Activated CD8-positive, alpha-beta memory T cell treated with anti-CD3 and anti-CD28 coated beads for 36 hours (primary cell): ENCODE measurements at regions not wholly inside any gene's neighbourhood (a gene's known extent, or its start where the extent isn't known, plus 50 kb on each side); places are given as distances from the start of the nearest gene placed in this dataset.
"Not testable (repeated sequence)": the region's sequence is repeated elsewhere in the genome, so short reads cannot be mapped to it uniquely, and the experiment has no call there.

Experiments
- CTCF ChIA-PET: fragments of 350-600 bp; sonication (Branson Sonifier 250); formaldehyde crosslinking; loops from one replicate; lab custom pipeline; 2021; ENCODE audit warnings: antibody characterized with exemption; lab: Charles Lee
- POLR2A ChIA-PET: fragments of 350-600 bp; sonication (Branson Sonifier 250); formaldehyde crosslinking; loops from one replicate; lab custom pipeline; 2021; ENCODE audit warnings: antibody characterized with exemption; lab: Charles Lee

- CTCF ChIA-PET, result no interaction called here
- POLR2A ChIA-PET, result no interaction called here
Observed at GRCh38 chr20:40961176-40961575, 67.4 kb upstream of the TOP1 start.

DNA sequence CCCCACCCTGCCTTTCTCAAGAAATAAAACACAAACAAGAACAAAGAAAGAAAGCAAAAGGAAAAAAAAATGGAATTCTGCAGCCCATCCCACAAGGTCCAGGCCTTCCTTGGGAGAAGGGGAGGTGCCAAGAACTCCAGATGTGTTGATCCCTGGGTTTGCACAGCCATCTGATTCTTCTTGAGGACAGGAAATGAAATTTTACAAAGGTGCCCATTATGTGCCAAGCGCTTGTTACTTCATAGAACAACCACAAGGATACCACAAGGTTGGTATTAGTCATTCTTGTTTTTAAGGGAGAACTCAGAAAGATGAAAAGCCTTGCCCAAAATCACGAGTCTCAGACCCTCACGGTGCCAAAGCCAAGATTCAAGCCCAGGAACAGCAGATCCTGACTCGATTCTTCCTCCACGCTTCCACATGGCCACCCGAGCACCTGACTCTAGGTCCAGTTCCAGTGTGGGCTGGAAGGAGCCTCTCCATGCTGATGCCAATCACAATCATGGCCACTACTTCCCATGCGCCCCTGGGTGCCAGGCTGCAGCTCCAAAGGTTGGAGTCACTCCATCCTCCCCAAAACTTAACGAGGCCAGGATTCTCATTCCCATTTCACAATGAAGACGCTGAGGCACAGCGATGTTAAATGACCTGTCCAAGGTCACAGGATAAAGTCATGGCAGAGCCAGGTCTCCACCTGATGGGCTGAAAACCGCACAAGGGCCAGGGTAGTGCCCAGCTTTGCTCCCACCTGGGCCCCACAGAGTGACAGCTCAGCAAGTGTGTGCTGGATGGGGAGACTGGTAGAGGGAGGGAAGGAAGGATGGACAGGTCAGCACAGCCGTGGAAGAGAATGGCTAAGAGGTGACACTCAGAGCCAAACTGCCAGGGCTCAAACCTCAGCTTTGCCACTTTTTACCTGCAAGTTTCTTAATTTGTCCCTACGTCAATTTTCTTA lies 66.7 kb upstream of the TOP1 start:
- ChIA-PET CTCF (interaction anchor here (0.8 to 2.6 kb wide), 20 partner anchors 8 to 380 kb away, joined by 3 to 16 read pairs (median 4); no protein-coding TSS in a partner anchor), POLR2A (no interaction called here)

GRCh38 chr20:40962733-40963504 lies 65.7 kb upstream of the TOP1 start:
- ChIA-PET CTCF (interaction anchor here (0.8 to 2.6 kb wide), 23 partner anchors 9 to 379 kb away, joined by 3 to 16 read pairs (median 4); no protein-coding TSS in a partner anchor), POLR2A (no interaction called here)

GRCh38 chr20:40963505-40963845 lies 65.1 kb upstream of the TOP1 start:
- POLR2A ChIA-PET, result no interaction called here
- CTCF ChIA-PET, result interaction anchor here (0.9 to 2.6 kb wide), 18 partner anchors 9 to 376 kb away, joined by 3 to 16 read pairs (median 4); no protein-coding TSS in a partner anchor

DNA sequence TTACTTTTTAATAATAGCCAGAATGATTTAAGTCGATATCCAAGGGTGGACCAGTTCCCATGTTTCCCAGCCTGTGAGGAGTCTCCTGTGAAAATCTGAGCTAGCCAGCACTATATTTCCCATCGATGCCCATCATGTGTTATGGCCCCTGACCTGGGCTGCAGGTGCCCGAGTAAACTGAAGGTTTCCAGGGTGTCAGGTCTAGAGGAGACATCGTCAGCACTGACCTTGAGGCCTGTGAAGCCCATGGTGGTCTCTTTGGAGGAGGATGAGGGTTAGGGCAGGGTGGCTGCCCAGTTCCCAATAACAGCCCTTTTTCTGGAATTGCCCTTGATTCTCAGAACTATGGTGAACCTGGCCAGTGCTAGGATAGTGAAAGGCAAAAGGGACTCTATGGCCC lies 63.0 kb upstream of the TOP1 start:
- POLR2A ChIA-PET, result no interaction called here
- CTCF ChIA-PET, result interaction anchor here (1.0 kb wide), 1 partner anchor 20 kb away, joined by 3 read pairs; no protein-coding TSS in a partner anchor

- ChIA-PET CTCF (interaction anchor here (0.6 to 1.0 kb wide), 2 partner anchors 20 to 127 kb away, joined by 3 read pairs; no protein-coding TSS in a partner anchor), POLR2A (no interaction called here)
Observed at GRCh38 chr20:40966103-40966502, 62.5 kb upstream of the TOP1 start.

DNA sequence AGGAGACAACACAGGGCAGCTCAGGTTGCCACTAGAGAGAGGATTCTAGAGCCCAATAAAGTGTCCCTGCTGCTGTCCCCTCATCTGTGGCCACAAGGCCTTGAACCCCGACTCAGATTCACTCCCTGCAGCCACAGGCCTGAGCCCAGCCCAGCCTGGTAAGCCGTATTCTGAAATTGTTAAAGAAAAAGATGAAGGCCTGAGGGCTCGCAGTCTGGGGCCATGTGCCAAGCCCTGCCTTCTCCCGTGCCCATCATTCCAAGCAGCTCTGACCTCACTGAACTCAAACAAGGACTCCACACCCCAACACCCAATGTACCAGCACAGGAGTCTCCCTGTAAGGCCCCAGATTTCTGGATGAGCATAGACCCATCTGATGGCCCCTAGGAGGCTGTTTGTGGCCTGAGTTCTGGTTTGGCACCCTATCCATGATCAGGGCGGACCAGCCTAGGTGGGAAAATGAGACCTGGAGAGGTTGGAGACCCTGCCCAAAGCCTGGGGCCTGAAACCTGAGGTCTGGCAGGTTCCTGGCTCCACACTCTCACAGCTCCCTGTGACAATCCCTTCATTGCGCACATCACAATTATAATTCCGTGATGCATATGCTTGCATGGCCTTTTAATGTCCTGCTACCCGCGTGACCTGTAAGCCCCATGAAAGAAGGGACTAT lies 62.0 kb upstream of the TOP1 start:
- POLR2A ChIA-PET, result no interaction called here
- CTCF ChIA-PET, result interaction anchor here (0.6 to 1.0 kb wide), 3 partner anchors 21 to 191 kb away, joined by 3 to 4 read pairs (median 3); no protein-coding TSS in a partner anchor

- ChIA-PET CTCF (interaction anchor here (0.7 to 1.5 kb wide), 11 partner anchors 82 to 420 kb away, joined by 3 to 15 read pairs (median 4); no protein-coding TSS in a partner anchor), POLR2A (no interaction called here)
Observed at GRCh38 chr20:40967700-40968099, 60.9 kb upstream of the TOP1 start.

DNA sequence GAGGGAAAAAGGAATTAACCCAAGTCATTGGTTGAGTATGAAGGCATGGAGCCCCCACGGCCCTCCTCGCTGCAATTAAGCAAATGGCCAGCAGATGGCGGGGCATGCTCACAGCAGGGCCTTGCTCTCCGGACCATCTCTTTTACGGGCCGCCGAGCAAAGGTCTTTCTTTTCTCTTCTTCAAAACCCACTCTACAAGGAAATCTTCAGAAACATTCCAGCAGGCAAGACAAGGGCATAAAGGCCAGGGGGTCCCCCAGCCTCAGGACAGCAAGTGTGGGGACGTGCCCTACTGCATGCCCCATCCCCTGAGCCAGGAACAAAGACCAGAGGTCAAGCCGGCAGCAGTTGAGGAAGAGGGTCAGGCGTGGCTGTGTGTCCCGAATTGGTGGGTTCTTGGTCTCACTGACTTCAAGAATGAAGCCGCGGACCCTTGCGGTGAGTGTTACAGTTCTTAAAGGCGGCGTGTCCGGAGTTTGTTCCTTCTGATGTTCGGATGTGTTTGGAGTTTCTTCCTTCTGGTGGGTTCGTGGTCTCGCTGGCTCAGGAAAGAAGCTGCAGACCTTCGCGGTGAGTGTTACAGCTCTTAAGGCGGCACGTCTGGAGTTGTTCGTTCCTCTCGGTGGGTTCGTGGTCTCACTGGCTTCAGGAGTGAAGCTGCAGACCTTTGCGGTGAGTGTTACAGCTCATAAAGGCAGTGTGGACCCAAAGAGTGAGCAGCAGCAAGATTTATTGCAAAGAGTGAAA lies 59.6 kb upstream of the TOP1 start:
- CTCF ChIA-PET, result interaction anchor here (0.5 to 1.8 kb wide), 16 partner anchors 9 to 372 kb away, joined by 3 to 15 read pairs (median 4); partner anchors contain the start of gene LPIN3
- POLR2A ChIA-PET, result not testable (repeated sequence)

DNA sequence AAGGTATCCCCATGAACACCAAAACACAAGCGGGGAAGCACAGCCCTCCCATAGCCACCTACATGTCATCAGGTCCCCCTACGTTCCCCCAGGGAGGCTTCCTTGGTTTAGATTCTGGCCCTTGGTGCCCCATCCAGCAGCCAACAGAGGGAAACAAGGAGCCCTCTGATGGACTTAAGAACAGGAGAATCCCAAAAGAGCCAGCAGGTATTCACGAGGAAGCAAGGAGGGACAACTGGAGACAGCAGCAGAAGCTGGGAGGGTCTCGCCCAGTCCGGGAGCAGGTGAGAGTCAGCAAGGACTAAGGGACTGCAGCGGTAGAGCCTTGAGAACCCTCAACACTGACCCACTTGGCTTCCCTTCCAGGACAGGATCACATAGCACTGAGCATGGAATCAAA lies 58.4 kb upstream of the TOP1 start:
- CTCF ChIA-PET, result interaction anchor here (1.8 kb wide), 1 partner anchor 21 kb away, joined by 6 read pairs; no protein-coding TSS in a partner anchor
- POLR2A ChIA-PET, result no interaction called here

- ChIA-PET CTCF (no interaction called here), POLR2A (no interaction called here)
Observed at GRCh38 chr20:40977218-40977617, 51.4 kb upstream of the TOP1 start.

DNA sequence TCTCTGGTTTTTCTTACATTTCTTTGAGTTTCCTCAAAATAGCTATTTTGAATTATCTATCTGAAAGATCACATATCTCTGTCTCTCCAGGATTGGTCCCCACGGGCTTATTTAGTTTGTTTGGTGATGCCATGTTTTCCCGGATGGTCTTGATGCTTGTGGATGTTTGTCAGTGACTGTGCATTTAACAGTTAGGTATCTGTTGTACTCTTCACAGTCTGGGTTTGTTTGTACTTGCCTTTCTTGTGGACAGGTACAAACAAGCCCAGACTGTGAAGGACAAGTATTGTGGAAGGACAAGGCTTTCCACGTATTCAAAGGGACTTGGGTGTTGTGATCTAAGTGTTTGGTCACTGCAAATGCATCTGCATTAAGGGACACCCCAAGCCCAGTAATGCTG lies 49.9 kb upstream of the TOP1 start:
- ChIA-PET CTCF (no interaction called here), POLR2A (no interaction called here)
